ENCODE measurements at regions not wholly inside any gene's neighbourhood (a gene's known extent, or its start where the extent isn't known, plus 50 kb on each side); places are given as distances from the start of the nearest gene placed in this dataset.
"Not testable (repeated sequence)": the region's sequence is repeated elsewhere in the genome, so short reads cannot be mapped to it uniquely, and the experiment has no call there.

- Histone ChIP-seq H3K27ac (no peak overlapping the region), H3K4me3 (no peak overlapping the region)
Observed at GRCh38 chr3:11739706-11740105, 96.0 kb upstream of the VGLL4 start.

GRCh38 chr3:11739123-11739522 is 95.4 kb upstream of the VGLL4 start:
- Histone ChIP-seq H3K27ac (no peak overlapping the region), H3K4me3 (no peak overlapping the region)

- Histone ChIP-seq H3K4me3 (no peak overlapping the region), H3K27ac (no peak overlapping the region)
Observed at GRCh38 chr3:11737742-11738141, 94.0 kb upstream of the VGLL4 start.

- Histone ChIP-seq H3K27ac (no peak overlapping the region), H3K4me3 (no peak overlapping the region)
Observed at GRCh38 chr3:11736136-11736833, 92.6 kb upstream of the VGLL4 start.

GRCh38 chr3:11735638-11736037 is 91.9 kb upstream of the VGLL4 start:
- Histone ChIP-seq H3K4me3 (no peak overlapping the region), H3K27ac (no peak overlapping the region)

GRCh38 chr3:11735111-11735510 is 91.4 kb upstream of the VGLL4 start:
- not testable (repeated sequence) for H3K27ac ChIP-seq, H3K4me3 ChIP-seq

- Histone ChIP-seq H3K27ac (no peak overlapping the region), H3K4me3 (no peak overlapping the region)
Observed at GRCh38 chr3:11733914-11734313, 90.2 kb upstream of the VGLL4 start.

GRCh38 chr3:11727207-11727606 is 83.5 kb upstream of the VGLL4 start:
- Histone ChIP-seq H3K4me3 (no peak overlapping the region), H3K27ac (no peak overlapping the region)

- no peak overlapping the region for H3K27ac ChIP-seq
- no peak overlapping the region for H3K4me3 ChIP-seq
Observed at GRCh38 chr3:11726146-11726545, 82.4 kb upstream of the VGLL4 start.

GRCh38 chr3:11725340-11725641 is 81.6 kb upstream of the VGLL4 start:
- H3K4me3 ChIP-seq, H3K27ac ChIP-seq: not testable (repeated sequence)

GRCh38 chr3:11724615-11725339 is 81.1 kb upstream of the VGLL4 start:
- Histone ChIP-seq H3K4me3 (no peak overlapping the region), H3K27ac (no peak overlapping the region)

- peak overlapping the region in 11 of 21 experiments; percentile 88 to 96 (median 92) for H3K27ac ChIP-seq
- peak overlapping the region in 2 of 7 experiments; percentile 78 to 91 for H3K4me3 ChIP-seq
Observed at GRCh38 chr3:11721479-11721878, 77.8 kb upstream of the VGLL4 start.

GRCh38 chr3:11720917-11721411 is 77.2 kb upstream of the VGLL4 start:
- peak overlapping the region in 20 of 21 experiments; percentile 39 to 96 (median 92) for H3K27ac ChIP-seq
- peak overlapping the region; percentile 59 to 92 (median 80) for H3K4me3 ChIP-seq

- H3K27ac ChIP-seq: peak overlapping the region in 20 of 21 experiments; percentile 39 to 96 (median 92)
- H3K4me3 ChIP-seq: peak overlapping the region; percentile 59 to 92 (median 80)
Observed at GRCh38 chr3:11720304-11720898, 76.7 kb upstream of the VGLL4 start.

GRCh38 chr3:11719406-11720303 is 75.9 kb upstream of the VGLL4 start:
- Histone ChIP-seq H3K27ac (peak overlapping the region; percentile 64 to 96 (median 92)), H3K4me3 (peak overlapping the region; percentile 59 to 92 (median 80))

GRCh38 chr3:11718637-11719405 is 75.1 kb upstream of the VGLL4 start:
- H3K27ac ChIP-seq: peak overlapping the region; percentile 64 to 96 (median 92)

GRCh38 chr3:11717768-11718636 is 74.3 kb upstream of the VGLL4 start:
- H3K27ac ChIP-seq: peak overlapping the region in 20 of 21 experiments; percentile 74 to 96 (median 92)
- H3K4me3 ChIP-seq: peak overlapping the region; percentile 59 to 92 (median 80)

More at GRCh38 chr3:11718637-11719405, 75.1 kb upstream of the VGLL4 start:
- peak overlapping the region; percentile 59 to 92 (median 80) for H3K4me3 ChIP-seq

GRCh38 chr3:11717301-11717700 is 73.6 kb upstream of the VGLL4 start:
- Histone ChIP-seq H3K27ac (peak overlapping the region in 14 of 21 experiments; percentile 37 to 96 (median 92)), H3K4me3 (peak overlapping the region in 2 of 7 experiments; percentile 9 to 87)
